CD4-positive, alpha-beta T cell treated with Interleukin-15 for 4 hours (primary cell): ENCODE measurements at regions not wholly inside any gene's neighbourhood (a gene's known extent, or its start where the extent isn't known, plus 50 kb on each side); places are given as distances from the start of the nearest gene placed in this dataset.

ENCODE experiments used
- DNase-seq: peaks from one replicate; pipeline ENCODE4 v3.0.0-alpha.2; 2020; ENCODE audit warnings: low spot score

- DNase-seq: no peak
Observed at GRCh38 chr2:196356332-196356731, 185.0 kb upstream of the STK17B start.

DNA sequence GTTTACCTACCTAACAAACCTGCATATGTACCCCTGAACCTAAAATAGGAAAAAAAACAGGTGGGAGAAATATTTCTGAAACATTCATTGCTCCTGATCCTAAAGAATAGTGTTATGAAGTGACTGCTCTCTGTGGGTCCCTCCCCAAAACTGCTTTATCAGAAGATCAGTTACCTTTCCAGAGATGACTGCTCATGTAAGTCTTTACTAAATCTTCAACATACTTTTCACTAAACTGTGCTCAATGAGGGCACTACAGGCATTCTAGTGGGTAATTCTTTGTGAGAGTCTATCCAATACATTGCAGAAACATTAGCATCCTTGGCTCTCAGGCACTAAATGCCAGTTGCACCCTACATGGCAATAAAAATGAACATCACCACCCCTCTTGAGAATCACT, 189.3 kb upstream of the STK17B start:
- DNase-seq: no peak

GRCh38 chr2:196361606-196362326, 190.4 kb upstream of the STK17B start:
- no peak for DNase-seq

- no peak for DNase-seq
Observed at GRCh38 chr2:196362973-196363549, 191.7 kb upstream of the STK17B start.

GRCh38 chr2:196365145-196365544, 193.8 kb upstream of the STK17B start:
- no peak for DNase-seq

DNA sequence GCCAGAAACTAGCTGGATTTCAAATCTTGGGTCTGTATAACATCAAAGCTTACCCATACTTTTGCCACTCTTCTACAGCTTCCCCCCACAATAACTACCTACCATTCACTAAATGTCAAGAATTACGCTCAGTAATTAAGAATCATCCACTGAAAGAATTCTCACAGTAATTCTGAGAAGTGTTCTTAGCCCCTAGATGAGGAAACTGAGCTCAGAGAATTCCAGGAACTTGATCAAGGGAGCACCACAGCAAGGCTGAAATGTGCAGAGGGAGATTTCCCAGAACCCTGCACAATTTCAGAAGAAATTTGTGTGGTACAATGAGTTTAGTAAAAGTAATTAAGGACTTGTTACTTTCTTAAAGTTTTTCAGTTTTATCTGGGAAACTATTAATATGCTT, 194.5 kb upstream of the STK17B start:
- DNase-seq: no peak

DNA sequence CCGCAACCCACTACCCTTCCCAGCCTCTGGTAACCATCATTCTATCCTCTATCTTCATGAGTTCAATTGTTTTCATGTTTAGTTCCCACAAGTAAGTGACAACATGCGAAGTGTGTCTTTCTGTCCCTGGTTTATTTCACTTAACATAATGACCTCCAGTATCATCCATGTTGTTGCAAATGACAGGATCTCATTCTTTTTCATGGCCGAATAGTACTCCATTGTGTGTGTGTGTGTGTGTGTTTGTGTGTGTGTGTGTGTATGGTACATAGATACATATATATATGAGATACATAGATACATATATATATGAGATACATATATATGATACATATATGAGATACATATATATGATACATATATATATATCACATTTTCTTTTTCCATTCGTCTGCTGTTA, 196.3 kb upstream of the STK17B start:
- no peak for DNase-seq

GRCh38 chr2:196368546-196369225, 197.3 kb upstream of the STK17B start:
- no peak for DNase-seq

- no peak for DNase-seq
Observed at GRCh38 chr2:196369967-196370366, 198.6 kb upstream of the STK17B start.

DNA sequence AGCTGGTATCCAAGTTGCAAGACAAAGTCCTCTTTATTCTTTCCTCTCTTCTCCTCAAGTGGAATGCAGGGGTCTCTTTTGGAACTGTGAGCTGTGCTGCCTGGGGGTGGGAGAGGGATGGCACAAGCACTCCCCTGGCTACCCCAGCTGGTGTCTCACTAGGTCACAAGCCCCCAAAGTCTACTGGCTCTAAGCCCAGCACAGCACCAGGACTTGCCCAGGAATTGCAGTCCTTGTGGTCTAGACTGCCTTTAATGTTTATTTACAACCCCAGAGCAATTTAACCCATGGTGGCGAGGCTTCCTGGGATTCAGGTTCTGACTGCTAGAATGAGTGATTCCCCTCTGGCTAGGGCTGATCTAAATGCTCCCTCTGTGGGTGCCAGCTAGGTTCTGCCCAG, 199.0 kb upstream of the STK17B start:
- DNase-seq: no peak

GRCh38 chr2:196372276-196372809, 201.0 kb upstream of the STK17B start:
- DNase-seq: no peak

DNA sequence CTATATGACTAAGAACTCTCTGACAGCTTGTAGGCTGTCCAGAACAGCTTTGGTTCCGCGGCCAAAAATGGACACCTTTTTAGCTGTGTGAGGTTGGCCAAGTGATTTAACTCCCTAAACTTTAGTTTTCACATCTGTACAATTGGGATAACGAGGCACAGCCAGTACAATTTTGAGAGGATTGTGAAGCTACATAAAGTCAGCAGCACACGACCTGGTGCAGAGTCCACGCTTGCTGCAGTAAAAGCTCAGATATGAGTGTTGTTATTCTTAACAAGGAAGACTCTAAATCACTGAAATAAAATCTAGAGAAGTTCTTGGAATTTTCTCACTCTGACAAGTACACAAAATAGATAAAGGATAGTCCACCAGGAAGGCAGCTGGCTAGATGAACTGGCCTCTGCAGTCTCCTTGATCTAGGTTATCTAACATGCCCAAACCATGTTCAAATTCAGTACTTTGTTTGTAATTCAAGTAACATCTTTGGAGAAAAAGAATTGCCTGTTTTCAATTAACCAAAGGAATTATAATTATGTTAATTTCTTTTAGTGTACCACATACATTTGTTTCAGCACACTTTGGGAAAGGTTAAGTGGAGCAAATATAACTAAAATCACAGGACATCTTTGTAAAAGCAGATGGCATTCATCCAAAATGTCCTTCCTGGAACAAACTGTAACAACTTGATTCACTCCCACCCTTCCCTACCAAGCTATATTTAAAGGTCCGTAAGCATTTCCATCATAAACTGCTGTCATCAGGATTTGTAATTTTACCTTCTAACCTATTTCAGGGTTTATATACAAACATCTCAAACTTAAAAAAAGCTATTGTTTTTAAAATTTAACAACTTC, 201.7 kb upstream of the STK17B start:
- no peak for DNase-seq

- DNase-seq: no peak
Observed at GRCh38 chr2:196376984-196377877, 205.9 kb upstream of the STK17B start.

DNA sequence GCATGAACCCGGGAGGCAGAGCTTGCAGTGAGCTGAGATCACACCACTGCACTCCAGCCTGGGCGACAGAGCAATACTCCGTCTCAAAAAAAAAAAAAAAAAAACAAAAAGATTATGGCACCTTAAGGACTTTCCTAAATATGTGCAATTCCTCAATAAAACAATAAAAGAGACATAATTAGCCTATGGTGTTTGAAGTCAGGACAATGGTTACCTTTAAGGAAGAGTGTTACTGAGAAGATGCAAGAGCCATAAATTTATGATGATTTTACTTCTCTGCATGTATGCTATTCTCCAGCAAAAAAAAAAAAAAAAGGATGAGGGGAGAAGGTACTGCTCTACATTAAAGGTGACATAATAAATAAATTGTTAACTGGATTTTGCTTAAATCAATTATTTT, 208.2 kb upstream of the STK17B start:
- DNase-seq: no peak

GRCh38 chr2:196380098-196380497, 208.7 kb upstream of the STK17B start:
- no peak for DNase-seq

DNA sequence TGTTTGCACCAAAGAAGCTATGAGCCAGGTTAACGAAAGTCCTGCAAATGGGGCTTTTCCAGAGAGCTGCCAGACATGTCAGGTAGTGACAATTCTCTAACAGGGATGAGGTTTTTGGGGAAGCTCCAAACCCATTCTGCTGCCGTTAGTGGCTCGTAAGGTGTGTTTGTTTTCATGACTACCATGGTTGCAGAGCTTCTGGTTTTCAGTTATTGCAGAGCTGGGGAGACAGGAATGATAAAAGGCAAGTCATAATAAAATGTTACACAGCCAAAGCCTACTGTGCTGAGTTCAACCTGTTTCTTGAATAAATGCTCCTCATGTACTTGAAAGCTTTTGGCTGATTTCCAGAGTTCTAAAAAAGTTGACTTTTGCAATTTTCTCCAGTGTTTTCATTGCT, 209.2 kb upstream of the STK17B start:
- DNase-seq: no peak

DNA sequence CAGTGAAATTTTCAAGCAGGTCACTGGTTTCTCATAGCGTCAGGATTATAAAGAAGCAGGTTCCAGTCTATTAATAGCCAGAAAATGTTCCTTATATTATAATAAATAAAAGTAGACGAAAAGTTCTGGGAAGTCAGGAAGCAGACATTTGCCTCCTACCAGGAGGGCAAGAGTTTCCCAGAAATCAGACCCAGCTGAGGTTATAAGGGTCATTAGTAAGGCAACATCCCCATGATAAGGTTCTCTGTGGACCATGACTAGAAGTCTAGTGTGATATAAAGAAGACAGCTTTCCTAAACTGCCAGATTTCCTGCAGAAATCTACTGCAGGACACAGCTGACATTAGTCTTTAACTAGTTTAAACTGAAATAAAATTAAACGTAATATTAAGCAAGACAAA, 210.1 kb upstream of the STK17B start:
- DNase-seq: no peak

- no peak for DNase-seq
Observed at GRCh38 chr2:196383799-196384198, 212.4 kb upstream of the STK17B start.

- DNase-seq: no peak
Observed at GRCh38 chr2:196384729-196385128, 213.4 kb upstream of the STK17B start.

- DNase-seq: no peak
Observed at GRCh38 chr2:196389670-196390069, 218.3 kb upstream of the STK17B start.
